ENCODE measurements at regions not wholly inside any gene's neighbourhood (a gene's known extent, or its start where the extent isn't known, plus 50 kb on each side); places are given as distances from the start of the nearest gene placed in this dataset.

DNA sequence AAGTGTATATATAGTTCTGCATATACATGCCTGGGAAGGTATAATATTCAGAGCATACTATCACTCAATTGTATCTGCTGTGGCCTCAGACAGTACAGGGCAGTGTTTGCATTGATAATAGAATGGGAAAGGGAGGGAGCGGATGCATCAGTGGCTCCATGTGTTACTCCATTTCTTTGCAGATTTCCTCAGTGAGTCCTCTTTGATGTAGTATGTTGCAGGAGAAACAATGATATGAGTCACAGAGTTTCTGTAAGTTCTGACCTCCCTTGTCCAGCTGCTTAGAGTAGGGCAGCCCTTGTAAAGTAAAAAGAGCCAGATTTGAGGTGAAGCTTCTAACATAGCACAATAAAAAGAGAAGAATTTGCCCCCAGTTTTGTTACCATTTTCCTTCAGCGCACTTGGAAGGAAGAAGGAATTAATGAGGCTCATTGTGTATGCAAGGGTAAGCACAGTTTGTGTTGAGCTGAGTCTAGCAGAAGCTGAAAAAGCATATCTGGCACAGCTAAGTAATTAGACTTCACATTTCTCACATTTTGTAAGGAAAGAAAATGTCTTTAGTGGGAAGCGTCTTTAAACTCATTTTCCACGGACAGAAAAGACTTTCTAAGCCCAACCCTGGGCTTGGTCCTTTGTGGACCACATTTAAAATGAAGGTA is 555.8 kb upstream of the IL12A start:
- no peaks in the 10 kb centered on the region for H3K27me3 ChIP-seq (ENCODE audit: insufficient read depth, low read length)
- no peak overlapping the region for H3K4me3 ChIP-seq (ENCODE audit: low read length)
- H3K9me3 ChIP-seq (ENCODE audit: low read depth, low read length): no peaks in the 10 kb centered on the region
- no peaks in the 10 kb centered on the region for H3K4me1 ChIP-seq (ENCODE audit: insufficient read depth, low read length)

DNA sequence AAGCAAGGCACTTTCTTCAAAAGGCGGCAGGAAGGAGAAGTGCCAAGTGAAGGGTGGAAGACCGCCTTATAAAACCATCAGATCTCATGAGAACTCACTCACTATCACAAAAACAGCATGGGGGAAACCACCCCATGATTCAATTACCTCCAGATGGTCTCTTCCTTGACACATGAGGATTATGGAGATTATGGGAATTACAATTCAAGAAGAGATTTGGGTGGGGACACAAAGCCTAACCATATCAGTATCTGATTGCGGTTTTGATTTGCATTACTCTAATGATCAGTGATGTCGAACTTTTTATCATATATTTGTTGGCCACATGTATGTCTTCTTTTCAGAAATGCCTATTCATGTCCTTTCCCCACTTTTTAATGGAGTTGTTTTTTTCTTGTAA is 549.3 kb upstream of the IL12A start:
- Histone ChIP-seq H3K27me3 (ENCODE audit: insufficient read depth, low read length) (no peaks in the 10 kb centered on the region), H3K9me3 (ENCODE audit: low read depth, low read length) (no peaks in the 10 kb centered on the region), H3K4me1 (ENCODE audit: insufficient read depth, low read length) (no peaks in the 10 kb centered on the region), H3K4me3 (ENCODE audit: low read length) (no peak overlapping the region)

DNA sequence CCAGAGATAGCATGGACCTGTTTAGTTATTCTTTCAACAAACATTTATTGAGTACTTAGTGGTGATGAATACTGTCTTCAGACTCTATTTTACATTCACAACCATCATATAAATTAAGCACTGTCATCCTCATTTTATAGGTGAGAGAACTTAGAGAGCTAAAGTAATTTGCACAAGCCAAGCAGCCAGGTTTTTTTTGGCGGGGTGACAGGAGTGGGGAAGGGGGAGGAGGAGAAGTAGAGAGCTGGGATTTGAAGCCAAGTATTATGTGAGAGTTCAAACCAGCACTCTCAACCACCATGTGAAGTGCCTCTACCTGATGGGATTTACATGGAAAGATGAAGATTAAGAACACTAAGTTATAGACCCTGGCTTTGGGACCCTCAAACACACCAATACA is 547.4 kb upstream of the IL12A start:
- H3K9me3 ChIP-seq (ENCODE audit: low read depth, low read length): no peaks in the 10 kb centered on the region
- H3K27me3 ChIP-seq (ENCODE audit: insufficient read depth, low read length): no peaks in the 10 kb centered on the region
- no peak overlapping the region for H3K4me3 ChIP-seq (ENCODE audit: low read length)
- H3K4me1 ChIP-seq (ENCODE audit: insufficient read depth, low read length): no peaks in the 10 kb centered on the region

DNA sequence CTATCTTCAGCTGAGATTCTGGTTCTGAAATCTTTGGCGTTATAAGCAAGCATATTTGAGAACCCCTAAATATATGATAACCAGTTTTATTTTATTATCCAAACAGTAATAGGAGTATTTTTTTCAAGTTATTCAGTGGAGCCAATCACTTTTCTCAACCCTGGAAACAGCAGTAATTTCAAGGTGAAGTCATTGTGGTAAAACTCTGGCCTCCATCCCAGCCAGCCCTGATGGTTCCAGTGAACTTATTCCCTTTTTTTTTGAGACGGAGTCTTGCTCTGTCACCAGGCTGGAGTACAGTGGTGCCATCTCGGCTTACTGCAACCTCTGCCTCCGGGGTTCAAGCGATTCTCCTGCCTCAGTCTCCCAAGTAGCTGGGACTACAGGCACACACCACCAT is 545.4 kb upstream of the IL12A start:
- Histone ChIP-seq H3K4me1 (ENCODE audit: insufficient read depth, low read length) (no peaks in the 10 kb centered on the region), H3K9me3 (ENCODE audit: low read depth, low read length) (no peaks in the 10 kb centered on the region), H3K4me3 (ENCODE audit: low read length) (no peak overlapping the region), H3K27me3 (ENCODE audit: insufficient read depth, low read length) (no peaks in the 10 kb centered on the region)

DNA sequence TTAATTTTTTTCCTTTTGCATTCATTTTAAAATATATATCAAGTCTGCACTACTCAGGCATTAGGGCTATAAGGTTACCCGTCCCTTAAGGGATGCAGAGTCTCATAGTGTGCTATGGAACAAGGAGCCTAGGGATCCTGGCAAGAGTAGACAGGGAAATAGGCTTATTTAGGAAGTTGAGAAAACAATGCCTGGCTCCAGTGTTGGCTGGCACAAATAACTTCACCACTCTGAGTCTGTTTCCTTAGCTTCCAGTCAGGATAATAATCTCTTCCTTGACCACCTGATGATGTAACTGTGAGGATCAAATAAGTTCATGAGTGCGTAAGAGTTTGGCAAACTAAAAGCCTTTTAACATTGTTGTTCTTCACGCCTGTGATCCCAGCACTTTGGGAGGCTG is 540.8 kb upstream of the IL12A start:
- H3K27me3 ChIP-seq (ENCODE audit: insufficient read depth, low read length): no peaks in the 10 kb centered on the region
- no peak overlapping the region for H3K4me3 ChIP-seq (ENCODE audit: low read length)
- no peaks in the 10 kb centered on the region for H3K9me3 ChIP-seq (ENCODE audit: low read depth, low read length)
- no peaks in the 10 kb centered on the region for H3K4me1 ChIP-seq (ENCODE audit: insufficient read depth, low read length)

DNA sequence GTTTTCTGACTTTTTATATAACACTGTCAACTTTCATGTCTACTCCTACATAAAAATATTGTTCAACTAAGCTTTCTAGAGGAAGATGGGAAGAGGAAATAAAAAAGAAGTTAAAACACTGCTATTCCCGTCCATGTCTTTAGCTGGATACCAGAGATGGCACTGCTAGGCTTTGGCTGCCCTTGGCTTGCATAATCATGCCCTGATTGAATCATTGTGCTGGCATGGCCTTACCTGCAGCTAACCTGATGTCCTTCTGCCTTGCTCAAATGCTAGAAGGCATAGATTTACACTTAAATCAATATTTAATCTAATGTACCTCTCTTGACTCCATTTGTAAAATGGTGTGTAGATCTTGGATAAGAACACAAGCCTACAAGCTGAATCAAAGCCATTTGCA is 539.7 kb upstream of the IL12A start:
- no peaks in the 10 kb centered on the region for H3K4me1 ChIP-seq (ENCODE audit: insufficient read depth, low read length)
- H3K27me3 ChIP-seq (ENCODE audit: insufficient read depth, low read length): no peaks in the 10 kb centered on the region
- no peak overlapping the region for H3K4me3 ChIP-seq (ENCODE audit: low read length)
- H3K9me3 ChIP-seq (ENCODE audit: low read depth, low read length): no peaks in the 10 kb centered on the region

DNA sequence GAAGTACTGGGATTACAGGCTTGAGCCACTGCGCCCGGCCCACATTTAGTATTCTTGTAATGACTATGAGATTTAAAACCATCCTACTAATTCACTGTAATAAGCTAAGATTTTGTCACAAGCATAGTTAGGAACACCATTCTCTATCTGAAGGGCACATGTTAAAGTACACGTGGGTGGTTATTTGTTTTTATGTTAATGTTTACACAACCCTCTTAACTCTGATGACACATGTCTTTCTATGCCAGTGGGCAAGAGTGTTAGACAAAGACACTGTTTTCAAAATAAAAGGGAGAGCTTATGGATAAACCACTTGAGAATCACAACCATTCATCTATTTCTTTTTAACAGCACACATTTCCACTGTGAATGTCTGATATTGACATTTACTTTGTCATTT is 537.6 kb upstream of the IL12A start:
- Histone ChIP-seq H3K27me3 (ENCODE audit: insufficient read depth, low read length) (no peaks in the 10 kb centered on the region), H3K9me3 (ENCODE audit: low read depth, low read length) (no peaks in the 10 kb centered on the region), H3K4me3 (ENCODE audit: low read length) (no peak overlapping the region), H3K4me1 (ENCODE audit: insufficient read depth, low read length) (no peaks in the 10 kb centered on the region)

DNA sequence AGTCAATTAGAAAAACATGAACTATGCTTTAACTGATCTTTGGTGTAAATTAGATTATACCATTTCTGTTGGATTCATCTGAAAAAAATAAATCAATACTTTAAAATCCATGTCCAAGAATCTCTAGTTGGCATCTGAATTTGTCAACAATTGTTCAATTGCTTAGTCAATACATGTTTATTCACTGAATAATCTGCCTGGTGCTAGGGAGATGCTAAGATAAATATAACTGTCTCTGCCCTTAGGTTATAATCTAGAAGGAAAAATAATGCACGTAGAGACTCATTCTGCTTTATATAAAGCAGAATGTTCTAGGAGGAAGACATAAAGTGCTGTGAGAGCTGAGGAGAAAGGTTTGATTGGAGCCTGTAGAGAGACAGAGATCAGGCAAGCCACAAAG is 537.2 kb upstream of the IL12A start:
- Histone ChIP-seq H3K4me1 (ENCODE audit: insufficient read depth, low read length) (no peaks in the 10 kb centered on the region), H3K27me3 (ENCODE audit: insufficient read depth, low read length) (no peaks in the 10 kb centered on the region), H3K4me3 (ENCODE audit: low read length) (no peak overlapping the region), H3K9me3 (ENCODE audit: low read depth, low read length) (no peaks in the 10 kb centered on the region)

DNA sequence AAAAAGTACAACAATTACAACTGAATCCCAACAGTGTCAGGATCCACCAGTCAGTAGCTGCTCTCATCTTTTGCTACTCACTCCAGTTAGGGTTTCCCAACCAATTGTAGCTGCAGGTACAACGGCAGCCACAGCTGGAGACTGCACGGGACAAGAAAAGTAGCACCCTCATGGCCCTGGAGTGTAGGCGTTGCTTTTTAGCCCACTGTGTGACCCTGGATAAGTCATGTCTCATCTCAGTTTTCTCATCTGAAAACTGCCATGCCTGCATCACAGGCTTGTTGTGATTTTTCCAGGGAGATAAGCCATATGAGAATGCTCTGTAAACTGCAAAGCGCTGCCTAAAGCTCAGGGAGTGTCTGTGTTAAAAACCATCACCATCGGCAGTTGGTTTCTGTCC is 535.6 kb upstream of the IL12A start:
- Histone ChIP-seq H3K4me1 (ENCODE audit: insufficient read depth, low read length) (no peaks in the 10 kb centered on the region), H3K9me3 (ENCODE audit: low read depth, low read length) (no peaks in the 10 kb centered on the region), H3K27me3 (ENCODE audit: insufficient read depth, low read length) (no peaks in the 10 kb centered on the region), H3K4me3 (ENCODE audit: low read length) (no peak overlapping the region)

DNA sequence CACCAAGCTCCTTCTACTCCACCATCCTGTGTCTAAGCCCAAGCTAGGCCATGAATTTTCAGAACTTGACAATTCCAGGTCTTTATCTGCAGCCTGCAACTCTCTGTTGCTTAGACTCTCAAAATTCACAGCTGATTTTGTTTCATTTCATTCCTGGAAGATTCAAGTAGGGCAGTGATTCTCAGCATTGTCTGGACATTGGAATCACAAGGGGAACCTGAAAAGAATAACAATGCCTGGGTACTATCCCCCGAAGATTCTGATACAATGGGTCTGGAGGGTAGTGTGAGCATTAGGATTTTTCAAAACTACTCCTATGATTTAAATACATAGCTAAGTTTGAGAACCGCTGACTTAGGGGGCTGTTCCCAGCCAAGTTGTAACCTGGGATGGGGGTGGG is 534.7 kb upstream of the IL12A start:
- Histone ChIP-seq H3K27me3 (ENCODE audit: insufficient read depth, low read length) (no peaks in the 10 kb centered on the region), H3K4me1 (ENCODE audit: insufficient read depth, low read length) (no peaks in the 10 kb centered on the region), H3K9me3 (ENCODE audit: low read depth, low read length) (no peaks in the 10 kb centered on the region)

DNA sequence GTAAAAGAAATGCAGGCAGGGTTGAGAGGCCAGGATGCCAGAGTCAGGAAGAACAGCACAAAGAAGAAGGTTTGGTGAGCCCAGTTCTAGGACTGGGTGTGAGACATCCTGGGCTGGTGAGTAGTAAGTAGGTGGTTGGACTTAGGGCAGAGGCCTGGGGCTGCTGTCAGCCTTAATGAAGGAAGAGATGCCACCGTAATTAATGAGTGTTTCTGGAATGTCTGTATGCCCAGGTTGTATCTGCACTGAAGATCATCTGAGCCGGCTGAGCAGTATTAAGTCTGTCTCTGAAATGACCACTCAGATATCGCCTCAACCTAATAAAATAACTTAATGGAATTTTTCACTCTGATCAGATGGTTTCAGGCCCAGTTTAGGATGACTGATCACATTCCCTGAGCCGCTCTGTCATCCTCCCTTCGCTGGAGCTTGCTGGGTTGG is 532.9 kb upstream of the IL12A start:
- Histone ChIP-seq H3K27me3 (ENCODE audit: insufficient read depth, low read length) (no peaks in the 10 kb centered on the region), H3K4me3 (ENCODE audit: low read length) (no peak overlapping the region), H3K4me1 (ENCODE audit: insufficient read depth, low read length) (no peaks in the 10 kb centered on the region)

More for the DNA sequence above, 534.7 kb upstream of the IL12A start:
- no peak overlapping the region for H3K4me3 ChIP-seq (ENCODE audit: low read length)

DNA sequence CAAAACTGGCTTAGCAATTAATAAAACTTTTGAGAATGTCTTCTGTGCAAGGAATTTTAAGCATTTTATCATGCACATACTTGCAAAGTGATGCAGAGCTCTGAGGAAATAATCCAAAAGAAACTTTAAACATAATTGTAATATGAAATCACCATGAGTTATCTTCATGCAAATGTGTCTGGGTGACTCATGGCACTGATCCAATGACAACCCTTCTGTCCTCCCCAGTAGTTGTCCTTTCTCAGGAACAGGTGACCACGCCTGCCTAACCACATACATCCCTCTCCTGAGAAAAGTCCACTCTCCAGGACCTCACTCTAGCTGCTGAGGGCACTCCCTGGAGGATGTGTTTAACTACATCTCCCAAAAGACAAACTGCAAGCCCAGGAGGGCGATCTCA is 530.6 kb upstream of the IL12A start:
- Histone ChIP-seq H3K4me3 (ENCODE audit: low read length) (no peak overlapping the region), H3K4me1 (ENCODE audit: insufficient read depth, low read length) (no peaks in the 10 kb centered on the region), H3K9me3 (ENCODE audit: low read depth, low read length) (no peaks in the 10 kb centered on the region), H3K27me3 (ENCODE audit: insufficient read depth, low read length) (no peaks in the 10 kb centered on the region)

More for the DNA sequence above, 532.9 kb upstream of the IL12A start:
- H3K9me3 ChIP-seq (ENCODE audit: low read depth, low read length): no peaks in the 10 kb centered on the region

DNA sequence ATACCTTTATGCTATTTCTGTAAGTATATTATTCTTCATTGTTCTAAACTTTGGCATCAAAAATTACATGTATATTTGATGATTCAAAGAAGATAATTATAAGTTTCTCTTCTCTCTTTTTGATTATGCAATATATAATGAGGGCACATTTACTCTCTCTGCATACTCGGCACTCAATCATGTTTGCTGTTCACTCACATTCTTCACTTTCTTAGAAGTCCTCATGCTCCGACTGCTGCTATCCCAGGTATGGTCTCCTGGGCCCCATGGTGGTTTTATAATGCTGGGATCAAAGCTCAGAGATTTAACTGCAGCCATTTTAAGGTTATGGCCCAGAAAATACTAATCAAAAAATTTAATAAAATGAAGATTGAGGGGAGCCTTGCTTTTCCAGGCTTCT is 529.7 kb upstream of the IL12A start:
- no peaks in the 10 kb centered on the region for H3K4me1 ChIP-seq (ENCODE audit: insufficient read depth, low read length)
- no peaks in the 10 kb centered on the region for H3K27me3 ChIP-seq (ENCODE audit: insufficient read depth, low read length)
- no peak overlapping the region for H3K4me3 ChIP-seq (ENCODE audit: low read length)
- H3K9me3 ChIP-seq (ENCODE audit: low read depth, low read length): no peaks in the 10 kb centered on the region

DNA sequence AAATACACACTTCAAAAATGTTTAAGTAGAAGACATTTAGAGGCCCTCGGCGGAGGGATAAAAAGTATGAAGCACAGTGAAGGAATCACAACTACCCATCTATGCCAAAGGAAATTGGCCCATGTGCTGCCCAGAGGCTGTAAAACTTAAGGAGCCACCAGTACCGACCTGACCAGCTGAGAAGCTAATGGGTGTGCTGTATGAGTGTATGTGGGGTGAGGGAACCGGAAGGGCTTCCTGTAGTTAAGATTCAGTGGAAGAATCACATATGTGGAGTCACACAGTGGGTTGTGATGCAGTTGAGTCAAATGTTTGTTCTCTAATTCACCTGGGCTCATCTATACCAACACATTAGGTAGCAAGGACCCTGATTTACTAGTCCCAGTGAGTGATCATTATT is 516.0 kb upstream of the IL12A start:
- no peak overlapping the region for H3K4me3 ChIP-seq (ENCODE audit: low read length)
- H3K27me3 ChIP-seq (ENCODE audit: insufficient read depth, low read length): no peaks in the 10 kb centered on the region
- H3K4me1 ChIP-seq (ENCODE audit: insufficient read depth, low read length): no peaks in the 10 kb centered on the region
- no peaks in the 10 kb centered on the region for H3K9me3 ChIP-seq (ENCODE audit: low read depth, low read length)

DNA sequence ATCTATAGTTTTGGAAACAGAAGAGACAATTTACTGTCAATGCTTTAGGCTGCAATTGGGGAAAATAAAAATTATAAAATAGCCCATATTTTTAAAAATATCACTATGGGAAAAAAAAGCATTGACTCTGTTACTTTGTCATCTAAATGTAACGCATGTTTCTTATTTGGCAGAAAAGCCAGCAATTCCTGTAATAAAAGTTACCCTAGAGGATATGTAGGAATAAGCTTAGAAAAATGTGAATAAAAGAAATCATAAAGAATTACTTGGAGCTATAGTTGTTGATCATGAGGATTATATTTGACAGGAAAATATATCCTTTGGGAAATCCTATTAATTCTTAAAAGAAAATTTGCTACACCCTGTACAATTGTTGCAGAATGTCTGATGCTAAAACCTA is 515.4 kb upstream of the IL12A start:
- Histone ChIP-seq H3K4me3 (ENCODE audit: low read length) (no peak overlapping the region), H3K27me3 (ENCODE audit: insufficient read depth, low read length) (no peaks in the 10 kb centered on the region), H3K4me1 (ENCODE audit: insufficient read depth, low read length) (no peaks in the 10 kb centered on the region), H3K9me3 (ENCODE audit: low read depth, low read length) (no peaks in the 10 kb centered on the region)

DNA sequence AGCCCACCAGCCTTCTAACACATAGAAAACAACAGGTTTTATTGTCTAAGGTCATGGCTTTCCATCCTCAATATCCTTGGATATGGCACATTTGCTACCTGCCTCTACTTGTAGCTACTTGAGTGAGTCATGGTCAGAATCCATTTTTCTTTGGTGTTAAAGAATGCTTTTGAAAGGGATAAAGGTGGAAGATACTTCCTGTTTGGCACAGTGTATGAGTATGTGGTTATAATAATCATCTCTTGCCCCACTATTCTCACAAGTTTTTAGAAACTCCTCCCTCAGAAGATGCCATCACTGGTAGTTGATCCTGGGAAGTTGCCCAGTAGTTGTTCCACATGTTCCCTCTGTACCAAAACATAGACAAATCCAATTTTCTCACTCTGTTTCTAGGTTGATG is 508.6 kb upstream of the IL12A start:
- Histone ChIP-seq H3K27me3 (ENCODE audit: insufficient read depth, low read length) (no peaks in the 10 kb centered on the region), H3K9me3 (ENCODE audit: low read depth, low read length) (no peaks in the 10 kb centered on the region), H3K4me3 (ENCODE audit: low read length) (no peak overlapping the region), H3K4me1 (ENCODE audit: insufficient read depth, low read length) (no peaks in the 10 kb centered on the region)
